Omental fat pad (tissue), 3 donors: ENCODE measurements at regions not wholly inside any gene's neighbourhood (a gene's known extent, or its start where the extent isn't known, plus 50 kb on each side); places are given as distances from the start of the nearest gene placed in this dataset.
"Not testable (repeated sequence)": the region's sequence is repeated elsewhere in the genome, so short reads cannot be mapped to it uniquely, and the experiment has no call there.

ENCODE experiments used
- ATAC-seq: fragments of 150-250 bp; one replicate; pipeline ENCODE4 v1.9.1; 2016; ENCODE audit warnings: mild to moderate bottlenecking, moderate library complexity; ENCODE audit not compliant: low FRiP score
- DNase-seq: peaks from one replicate; pipeline ENCODE4 v3.0.0-alpha.2; 2019; ENCODE audit warnings: low spot score
- CTCF ChIP-seq, 3 donors: fragments of 450-650 bp; IDR thresholded peaks; one replicate each; pipeline ENCODE4 v1.5.1; 2016 to 2017; ENCODE audit warnings: antibody characterized with exemption in 3 of 3, mild to moderate bottlenecking in 3 of 3, moderate library complexity in 2 of 3

GRCh38 chr4:27442146-27442545, 581.5 kb downstream of the STIM2 start:
- no peak for TF ChIP-seq CTCF (IDR thresholded peaks at IDR 0.05)
- no peak for DNase-seq
- ATAC-seq: no peak

GRCh38 chr4:27442661-27443060, 582.0 kb downstream of the STIM2 start:
- not testable (repeated sequence) for ATAC-seq

GRCh38 chr4:27463816-27464215, 603.2 kb downstream of the STIM2 start:
- no peak for TF ChIP-seq CTCF (IDR thresholded peaks at IDR 0.05)
- DNase-seq (no peak), ATAC-seq (no peak)

More at GRCh38 chr4:27442661-27443060, 582.0 kb downstream of the STIM2 start:
- not testable (repeated sequence) for DNase-seq

- no peak for DNase-seq
- no peak for TF ChIP-seq CTCF (IDR thresholded peaks at IDR 0.05)
- ATAC-seq: no peak
Measured at GRCh38 chr4:27467351-27467750, 606.7 kb downstream of the STIM2 start.

- no peak for TF ChIP-seq CTCF (IDR thresholded peaks at IDR 0.05)
- ATAC-seq: no peak
- DNase-seq: no peak
Measured at GRCh38 chr4:27472364-27472763, 611.7 kb downstream of the STIM2 start.

- DNase-seq (no peak), ATAC-seq (no peak)
- no peak for TF ChIP-seq CTCF (IDR thresholded peaks at IDR 0.05)
Measured at GRCh38 chr4:27474691-27475090, 614.0 kb downstream of the STIM2 start.

GRCh38 chr4:27484216-27484615, 623.6 kb downstream of the STIM2 start:
- DNase-seq (no peak), ATAC-seq (no peak)
- no peak for TF ChIP-seq CTCF (IDR thresholded peaks at IDR 0.05)

GRCh38 chr4:27490315-27490714, 629.7 kb downstream of the STIM2 start:
- DNase-seq: no peak
- no peak for TF ChIP-seq CTCF (IDR thresholded peaks at IDR 0.05)
- no peak for ATAC-seq
